Adrenal gland (tissue), 5 donors: ENCODE measurements at regions not wholly inside any gene's neighbourhood (a gene's known extent, or its start where the extent isn't known, plus 50 kb on each side); places are given as distances from the start of the nearest gene placed in this dataset.

Experiments
- CTCF ChIP-seq, 6 experiments: fragments of 450-650 bp in 4 of 6; fragments of 200-600 bp in 2 of 6; sonication (generic) in 1 of 6; IDR thresholded peaks; 1 replicate in 5 of 6; 2 replicates in 1 of 6; pipeline versions ENCODE4 v1.5.1 to v1.8.0; 2016 to 2021; ENCODE audit warnings: antibody characterized with exemption in 6 of 6, mild to moderate bottlenecking in 2 of 6, moderate library complexity in 1 of 6
- POLR2A ChIP-seq, 2 donors: fragments of 450-650 bp; IDR thresholded peaks; one replicate each; pipeline ENCODE4 v1.6.1; 2017; ENCODE audit warnings: antibody characterized with exemption in 2 of 2, mild to moderate bottlenecking in 2 of 2, moderate library complexity in 1 of 2
- donor health status: DM: no; HTN: no; CAD: no.

GRCh38 chr1:118815909-118816308 is 172.2 kb downstream of the TBX15 start:
- TF ChIP-seq CTCF (IDR thresholded peaks at IDR 0.05) (no peak), POLR2A (IDR thresholded peaks at IDR 0.05) (no peak)
